SU-DHL-6 (cell line): ENCODE measurements at regions not wholly inside any gene's neighbourhood (a gene's known extent, or its start where the extent isn't known, plus 50 kb on each side); places are given as distances from the start of the nearest gene placed in this dataset.

Source experiments
- H2AFZ ChIP-seq: fragments of 200-600 bp; sonication (generic); 2 replicates; pipeline ENCODE4 v1.6.1; 2014; ENCODE audit warnings: low read depth, mild to moderate bottlenecking, moderate library complexity, mixed read lengths, antibody characterized with exemption, low read length; ENCODE audit not compliant: severe bottlenecking
- H3F3A ChIP-seq: fragments of 200-600 bp; shearing (Covaris generic); 2 replicates; pipeline ENCODE4 v1.6.0; 2016; ENCODE audit warnings: antibody characterized with exemption, mild to moderate bottlenecking; ENCODE audit not compliant: insufficient read depth
- H3K27ac ChIP-seq: fragments of 200-600 bp; sonication (generic); 2 replicates; pipeline ENCODE4 v1.5.1; 2016; ENCODE audit warnings: low read depth, mild to moderate bottlenecking, low read length, moderate library complexity, mixed read lengths
- H3K27me3 ChIP-seq: fragments of 200-600 bp; sonication (generic), shearing (Covaris generic); 2 replicates; pipeline ENCODE4 v1.6.0; 2014; ENCODE audit warnings: mild to moderate bottlenecking, low read length
- H3K36me3 ChIP-seq: fragments of 200-600 bp; sonication (generic); 2 replicates; pipeline ENCODE4 v1.6.1; 2014; ENCODE audit warnings: mild to moderate bottlenecking, low read length, mixed read lengths
- H3K4me2 ChIP-seq: fragments of 300-600, 200-600 bp; shearing (Covaris generic), sonication (generic); 2 replicates; pipeline ENCODE4 v1.6.0; 2014; ENCODE audit warnings: low read length, low read depth, mild to moderate bottlenecking; ENCODE audit not compliant: poor library complexity, severe bottlenecking
- H3K4me3 ChIP-seq: fragments of 200-600 bp; sonication (generic); 2 replicates; pipeline ENCODE4 v1.5.1; 2014; ENCODE audit warnings: antibody characterized with exemption, low read length, mild to moderate bottlenecking, mixed read lengths; ENCODE audit not compliant: insufficient read depth, poor library complexity, severe bottlenecking
- H3K79me2 ChIP-seq: fragments of 200-600 bp; sonication (generic); 2 replicates; pipeline ENCODE4 v1.6.1; 2014; ENCODE audit warnings: mild to moderate bottlenecking, low read length, moderate library complexity; ENCODE audit not compliant: insufficient read depth
- H3K9ac ChIP-seq: fragments of 200-600 bp; sonication (generic); 2 replicates; pipeline ENCODE4 v1.7.0; 2014; ENCODE audit warnings: mild to moderate bottlenecking, low read length
- H3K9me2 ChIP-seq: fragments of 200-600 bp; sonication (generic); replicated peaks from 2 replicates; pipeline ENCODE4 v1.6.1; 2014; ENCODE audit warnings: low read length; ENCODE audit not compliant: insufficient read depth
- H3K9me3 ChIP-seq: fragments of 200-600 bp; sonication (generic); 2 replicates; pipeline ENCODE4 v1.6.1; 2014; ENCODE audit warnings: low read length, mixed read lengths; ENCODE audit not compliant: insufficient read depth
- H4K20me1 ChIP-seq: fragments of 200-600 bp; sonication (generic); 2 replicates; pipeline ENCODE4 v1.6.1; 2014; ENCODE audit warnings: low read depth, mild to moderate bottlenecking, antibody characterized with exemption, low read length, moderate library complexity, mixed read lengths
- EZH2phosphoT487 ChIP-seq: fragments of 200-600 bp; sonication (generic), shearing (Covaris generic); conservative IDR thresholded peaks from 2 replicates; pipeline ENCODE4 v1.6.1; 2018; ENCODE audit warnings: mild to moderate bottlenecking, antibody characterized with exemption, low read length, moderate library complexity, mixed read lengths
- TF ChIP-seq, protein P1 (sequence below): fragments of 200-600 bp; sonication (generic); IDR thresholded peaks from one replicate; pipeline ENCODE4 v1.5.1; 2017; ENCODE audit warnings: antibody characterized with exemption, mild to moderate bottlenecking, low read length, moderate library complexity; ENCODE audit not compliant: insufficient read depth, poor library complexity, severe bottlenecking

DNA sequence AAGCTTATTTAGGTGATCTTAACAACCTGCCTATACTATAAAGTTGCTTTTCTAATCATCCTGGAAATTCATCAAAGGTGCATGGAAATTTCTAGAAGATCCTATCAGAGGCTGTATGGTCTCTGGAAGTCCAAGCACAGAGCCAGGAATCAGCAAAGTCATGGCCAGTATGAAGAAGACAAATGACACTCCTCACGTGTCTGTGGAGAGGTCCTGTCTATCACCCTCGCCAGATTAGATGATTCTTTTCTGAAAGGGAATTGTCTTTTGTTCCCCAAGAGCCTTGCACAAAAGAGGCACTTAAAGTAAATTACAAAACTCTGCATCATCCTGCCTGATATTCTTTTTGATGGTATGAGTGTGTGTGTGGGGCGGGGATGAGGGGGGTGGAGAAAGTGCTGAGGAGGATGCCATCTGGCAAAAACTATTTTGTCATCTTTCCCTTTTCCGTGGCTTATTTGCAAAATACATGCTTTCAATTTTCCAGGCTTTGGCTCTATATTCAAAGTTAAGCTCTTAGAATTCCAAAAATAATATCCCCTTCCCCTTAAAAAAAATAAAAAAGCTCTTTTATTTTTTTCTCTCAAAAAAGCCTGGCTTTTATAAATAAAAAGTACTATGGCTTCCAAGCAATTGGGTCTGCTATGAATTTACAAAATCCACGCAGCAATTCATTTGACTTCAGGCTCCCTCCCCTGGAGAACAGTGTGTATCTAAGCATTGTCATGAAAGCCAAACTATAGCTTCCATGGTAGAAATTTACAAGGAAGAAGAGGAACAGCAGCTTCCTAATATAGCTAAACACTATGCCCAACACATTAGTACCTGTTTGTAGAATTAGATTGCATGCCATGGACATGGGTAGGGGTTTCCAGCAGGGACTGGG is 185.2 kb upstream of the ARG1 start:
- TF ChIP-seq, protein P1, sequence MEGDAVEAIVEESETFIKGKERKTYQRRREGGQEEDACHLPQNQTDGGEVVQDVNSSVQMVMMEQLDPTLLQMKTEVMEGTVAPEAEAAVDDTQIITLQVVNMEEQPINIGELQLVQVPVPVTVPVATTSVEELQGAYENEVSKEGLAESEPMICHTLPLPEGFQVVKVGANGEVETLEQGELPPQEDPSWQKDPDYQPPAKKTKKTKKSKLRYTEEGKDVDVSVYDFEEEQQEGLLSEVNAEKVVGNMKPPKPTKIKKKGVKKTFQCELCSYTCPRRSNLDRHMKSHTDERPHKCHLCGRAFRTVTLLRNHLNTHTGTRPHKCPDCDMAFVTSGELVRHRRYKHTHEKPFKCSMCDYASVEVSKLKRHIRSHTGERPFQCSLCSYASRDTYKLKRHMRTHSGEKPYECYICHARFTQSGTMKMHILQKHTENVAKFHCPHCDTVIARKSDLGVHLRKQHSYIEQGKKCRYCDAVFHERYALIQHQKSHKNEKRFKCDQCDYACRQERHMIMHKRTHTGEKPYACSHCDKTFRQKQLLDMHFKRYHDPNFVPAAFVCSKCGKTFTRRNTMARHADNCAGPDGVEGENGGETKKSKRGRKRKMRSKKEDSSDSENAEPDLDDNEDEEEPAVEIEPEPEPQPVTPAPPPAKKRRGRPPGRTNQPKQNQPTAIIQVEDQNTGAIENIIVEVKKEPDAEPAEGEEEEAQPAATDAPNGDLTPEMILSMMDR, result no peak
- no peak for TF ChIP-seq EZH2phosphoT487
- H3K79me2 ChIP-seq, result no peaks in the 10 kb centered on the region
- H3K27ac ChIP-seq, result no peak overlapping the region
- H3K4me2 ChIP-seq, result no peak overlapping the region
- H3F3A ChIP-seq, result no peaks in the 10 kb centered on the region
- H3K36me3 ChIP-seq, result no peaks in the 10 kb centered on the region
- H3K9me3 ChIP-seq, result no peaks in the 10 kb centered on the region
- no peak overlapping the region for H3K4me3 ChIP-seq
- no peaks in the 10 kb centered on the region for H3K27me3 ChIP-seq
- H3K9me2 ChIP-seq, result no peaks in the 10 kb centered on the region
- no peak overlapping the region for H3K9ac ChIP-seq
- H2AFZ ChIP-seq, result no peak overlapping the region
- no peaks in the 10 kb centered on the region for H4K20me1 ChIP-seq

DNA sequence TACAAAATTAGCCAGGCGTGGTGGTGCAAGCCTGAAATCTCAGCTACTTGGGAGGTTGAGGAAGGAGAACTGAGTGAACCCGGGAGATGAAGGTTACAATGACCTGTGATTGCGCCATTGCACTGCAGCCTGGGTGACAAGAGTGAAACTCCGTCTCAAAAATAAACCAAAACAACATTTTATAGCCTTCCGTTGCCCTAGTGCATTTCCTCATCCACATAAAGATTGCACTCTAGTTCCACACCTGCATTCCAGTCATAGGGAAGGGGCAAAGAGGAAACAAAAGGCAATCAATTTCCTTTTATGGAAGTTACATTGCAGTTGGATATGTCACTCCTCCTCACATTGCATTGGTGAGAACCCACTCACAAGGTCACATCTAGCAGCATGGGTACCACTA is 182.7 kb upstream of the ARG1 start:
- Histone ChIP-seq H3K9me3 (no peaks in the 10 kb centered on the region), H3K4me2 (no peak overlapping the region), H3K27ac (no peak overlapping the region), H3K9me2 (no peaks in the 10 kb centered on the region), H4K20me1 (no peaks in the 10 kb centered on the region), H3K9ac (no peak overlapping the region), H2AFZ (no peak overlapping the region), H3F3A (no peaks in the 10 kb centered on the region), H3K36me3 (no peaks in the 10 kb centered on the region), H3K4me3 (no peak overlapping the region), H3K27me3 (no peaks in the 10 kb centered on the region), H3K79me2 (no peaks in the 10 kb centered on the region)
- TF ChIP-seq, protein P1, result no peak
- TF ChIP-seq EZH2phosphoT487, result no peak

DNA sequence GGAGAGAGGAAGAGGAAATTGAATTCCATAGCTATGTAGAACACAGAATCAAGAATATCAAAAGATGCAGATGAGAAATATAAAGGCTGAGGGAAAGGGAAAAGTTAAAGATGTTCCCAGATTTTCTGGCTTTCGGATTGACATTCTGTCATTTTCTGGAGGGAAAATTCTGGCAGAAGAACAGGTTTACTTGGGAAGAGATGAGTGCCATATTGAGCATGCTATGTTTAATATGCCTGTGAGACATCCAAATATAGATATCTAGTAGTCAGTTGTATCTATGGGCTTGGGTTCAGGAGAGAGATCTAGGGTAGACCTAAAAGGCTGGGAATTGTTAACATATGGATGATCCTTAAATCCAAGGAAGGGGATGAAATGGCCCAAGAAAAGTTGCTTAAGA is 181.9 kb upstream of the ARG1 start:
- no peaks in the 10 kb centered on the region for H3K9me3 ChIP-seq
- no peak overlapping the region for H3K27ac ChIP-seq
- H3K9me2 ChIP-seq, result no peaks in the 10 kb centered on the region
- H3K9ac ChIP-seq, result no peak overlapping the region
- no peaks in the 10 kb centered on the region for H3K79me2 ChIP-seq
- no peak overlapping the region for H3K4me2 ChIP-seq
- H3K27me3 ChIP-seq, result no peaks in the 10 kb centered on the region
- H3F3A ChIP-seq, result no peaks in the 10 kb centered on the region
- no peak overlapping the region for H2AFZ ChIP-seq
- no peaks in the 10 kb centered on the region for H4K20me1 ChIP-seq
- H3K36me3 ChIP-seq, result no peaks in the 10 kb centered on the region
- H3K4me3 ChIP-seq, result no peak overlapping the region
- TF ChIP-seq, protein P1, result no peak
- TF ChIP-seq EZH2phosphoT487, result no peak
